IPS-11a (cell line): ENCODE measurements at regions not wholly inside any gene's neighbourhood (a gene's known extent, or its start where the extent isn't known, plus 50 kb on each side); places are given as distances from the start of the nearest gene placed in this dataset.
"Not testable (repeated sequence)": the region's sequence is repeated elsewhere in the genome, so short reads cannot be mapped to it uniquely, and the experiment has no call there.

Experiments used
- H3K4me3 ChIP-seq: one replicate; pipeline ENCODE4 v1.5.1; 2013; ENCODE audit warnings: low read depth, low read length, control low read depth

GRCh38 chr12:126219139-126219538, 1153.9 kb downstream of the AACS start:
- H3K4me3 ChIP-seq = no peak overlapping the region

- no peak overlapping the region for H3K4me3 ChIP-seq
Observed at GRCh38 chr12:126219654-126220279, 1154.5 kb downstream of the AACS start.

GRCh38 chr12:126224032-126224431, 1158.8 kb downstream of the AACS start:
- H3K4me3 ChIP-seq = no peak overlapping the region

GRCh38 chr12:126228936-126229335, 1163.7 kb downstream of the AACS start:
- H3K4me3 ChIP-seq = no peak overlapping the region

GRCh38 chr12:126232711-126233110, 1167.5 kb downstream of the AACS start:
- no peak overlapping the region for H3K4me3 ChIP-seq

- H3K4me3 ChIP-seq = no peak overlapping the region
Observed at GRCh38 chr12:126233625-126234024, 1168.4 kb downstream of the AACS start.

- no peak overlapping the region for H3K4me3 ChIP-seq
Observed at GRCh38 chr12:126243814-126244440, 1178.7 kb downstream of the AACS start.

- no peak overlapping the region for H3K4me3 ChIP-seq
Observed at GRCh38 chr12:126247936-126248335, 1182.7 kb downstream of the AACS start.

GRCh38 chr12:126248871-126249403, 1183.7 kb downstream of the AACS start:
- no peak overlapping the region for H3K4me3 ChIP-seq

GRCh38 chr12:126258190-126258589, 1193.0 kb downstream of the AACS start:
- H3K4me3 ChIP-seq = no peak overlapping the region

- no peak overlapping the region for H3K4me3 ChIP-seq
Observed at GRCh38 chr12:126262829-126263228, 1197.6 kb downstream of the AACS start.

GRCh38 chr12:126268222-126268621, 1203.0 kb downstream of the AACS start:
- no peak overlapping the region for H3K4me3 ChIP-seq

GRCh38 chr12:126271159-126271558, 1205.9 kb downstream of the AACS start:
- H3K4me3 ChIP-seq = no peak overlapping the region

- H3K4me3 ChIP-seq = no peak overlapping the region
Observed at GRCh38 chr12:126282691-126283090, 1217.5 kb downstream of the AACS start.

GRCh38 chr12:126286203-126286602, 1221.0 kb downstream of the AACS start:
- H3K4me3 ChIP-seq = no peak overlapping the region

GRCh38 chr12:126290456-126290855, 1225.2 kb downstream of the AACS start:
- H3K4me3 ChIP-seq = no peak overlapping the region

GRCh38 chr12:126291987-126292386, 1226.8 kb downstream of the AACS start:
- not testable (repeated sequence) for H3K4me3 ChIP-seq

- H3K4me3 ChIP-seq = no peak overlapping the region
Observed at GRCh38 chr12:126295652-126296051, 1230.4 kb downstream of the AACS start.

GRCh38 chr12:126309278-126309677, 1244.0 kb downstream of the AACS start:
- no peak overlapping the region for H3K4me3 ChIP-seq

- no peak overlapping the region for H3K4me3 ChIP-seq
Observed at GRCh38 chr12:126312457-126312856, 1247.2 kb downstream of the AACS start.

- H3K4me3 ChIP-seq = no peak overlapping the region
Observed at GRCh38 chr12:126316411-126316810, 1251.2 kb downstream of the AACS start.
